ENCODE measurements at regions not wholly inside any gene's neighbourhood (a gene's known extent, or its start where the extent isn't known, plus 50 kb on each side); places are given as distances from the start of the nearest gene placed in this dataset.

DNA sequence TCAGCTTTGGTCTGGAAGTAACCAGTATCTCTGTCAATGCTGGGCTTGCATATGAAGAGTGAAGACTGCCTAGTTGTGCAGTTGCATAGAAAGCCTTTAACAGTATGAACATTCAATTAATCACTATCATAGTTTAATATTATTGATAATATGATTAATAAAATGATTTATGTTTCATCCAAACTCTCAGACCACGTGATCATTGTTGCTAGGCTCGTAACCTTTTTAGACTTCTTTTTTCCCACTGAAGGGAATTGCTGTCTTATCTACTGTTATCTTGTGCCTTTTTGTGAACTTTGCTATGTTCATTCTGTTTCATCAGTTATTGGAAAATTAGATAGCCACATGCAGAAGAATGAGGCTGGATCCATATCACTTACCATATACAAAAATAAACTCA lies 536.4 kb upstream of the NOVA1 start:
- FAIRE-seq (no peak), DNase-seq (ENCODE audit: low read depth, low spot score) (no peak)
- H3K9me1 ChIP-seq (ENCODE audit: control insufficient read depth, extremely low read depth, insufficient read depth, low read length) = no peaks in the 10 kb centered on the region
- no peak overlapping the region for H3K4me2 ChIP-seq (ENCODE audit: control insufficient read depth, extremely low read depth, insufficient read depth, low read depth, low read length)
- peaks cover 4% of the 10 kb centered on the region for H3K9me3 ChIP-seq (ENCODE audit: control insufficient read depth, low read depth, low read length)
- dilution Hi-C loops (cut with MboI; ENCODE audit: extremely low pct_ligation_motif_present, low sequenced_read_pairs) = no loop called here
- no peak overlapping the region for H2AFZ ChIP-seq (ENCODE audit: control insufficient read depth, low read length)
- no peak overlapping the region for H3K27ac ChIP-seq (ENCODE audit: control insufficient read depth, insufficient read depth, low read length)
- H4K20me1 ChIP-seq (ENCODE audit: control insufficient read depth, extremely low read depth, insufficient read depth, low read length) = no peaks in the 10 kb centered on the region
- TF ChIP-seq, protein P1, sequence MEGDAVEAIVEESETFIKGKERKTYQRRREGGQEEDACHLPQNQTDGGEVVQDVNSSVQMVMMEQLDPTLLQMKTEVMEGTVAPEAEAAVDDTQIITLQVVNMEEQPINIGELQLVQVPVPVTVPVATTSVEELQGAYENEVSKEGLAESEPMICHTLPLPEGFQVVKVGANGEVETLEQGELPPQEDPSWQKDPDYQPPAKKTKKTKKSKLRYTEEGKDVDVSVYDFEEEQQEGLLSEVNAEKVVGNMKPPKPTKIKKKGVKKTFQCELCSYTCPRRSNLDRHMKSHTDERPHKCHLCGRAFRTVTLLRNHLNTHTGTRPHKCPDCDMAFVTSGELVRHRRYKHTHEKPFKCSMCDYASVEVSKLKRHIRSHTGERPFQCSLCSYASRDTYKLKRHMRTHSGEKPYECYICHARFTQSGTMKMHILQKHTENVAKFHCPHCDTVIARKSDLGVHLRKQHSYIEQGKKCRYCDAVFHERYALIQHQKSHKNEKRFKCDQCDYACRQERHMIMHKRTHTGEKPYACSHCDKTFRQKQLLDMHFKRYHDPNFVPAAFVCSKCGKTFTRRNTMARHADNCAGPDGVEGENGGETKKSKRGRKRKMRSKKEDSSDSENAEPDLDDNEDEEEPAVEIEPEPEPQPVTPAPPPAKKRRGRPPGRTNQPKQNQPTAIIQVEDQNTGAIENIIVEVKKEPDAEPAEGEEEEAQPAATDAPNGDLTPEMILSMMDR (optimal IDR thresholded peaks at IDR 0.05 in 1 of 3, IDR thresholded peaks at IDR 0.05 in 1 of 3, conservative IDR thresholded peaks at IDR 0.05 in 1 of 3; ENCODE audit: extremely low read depth in 1 of 3, insufficient read depth in 2 of 3, low read length in 3 of 3) = no peak
- no peak for TF ChIP-seq EZH2 (IDR thresholded peaks at IDR 0.05; ENCODE audit: low read length)
- H3K36me3 ChIP-seq (ENCODE audit: control insufficient read depth in 2 of 2, extremely low read depth in 1 of 2, insufficient read depth in 2 of 2, low read length in 2 of 2) = no peaks in the 10 kb centered on the region
- H3K9ac ChIP-seq (ENCODE audit: control insufficient read depth, extremely low read depth, insufficient read depth, low read length) = no peak overlapping the region
- H3K4me1 ChIP-seq (ENCODE audit: control insufficient read depth, extremely low read depth, insufficient read depth, low read length) = no peaks in the 10 kb centered on the region
- no peaks in the 10 kb centered on the region for H3K27me3 ChIP-seq (ENCODE audit: control insufficient read depth, extremely low read depth, insufficient read depth, low read length)
- no peak overlapping the region for H3K4me3 ChIP-seq (ENCODE audit: control insufficient read depth in 2 of 3, extremely low read depth in 1 of 3, insufficient read depth in 2 of 3, low read depth in 1 of 3, low read length in 3 of 3)
- no peaks in the 10 kb centered on the region for H3K79me2 ChIP-seq (ENCODE audit: control insufficient read depth, insufficient read depth, low read length)

DNA sequence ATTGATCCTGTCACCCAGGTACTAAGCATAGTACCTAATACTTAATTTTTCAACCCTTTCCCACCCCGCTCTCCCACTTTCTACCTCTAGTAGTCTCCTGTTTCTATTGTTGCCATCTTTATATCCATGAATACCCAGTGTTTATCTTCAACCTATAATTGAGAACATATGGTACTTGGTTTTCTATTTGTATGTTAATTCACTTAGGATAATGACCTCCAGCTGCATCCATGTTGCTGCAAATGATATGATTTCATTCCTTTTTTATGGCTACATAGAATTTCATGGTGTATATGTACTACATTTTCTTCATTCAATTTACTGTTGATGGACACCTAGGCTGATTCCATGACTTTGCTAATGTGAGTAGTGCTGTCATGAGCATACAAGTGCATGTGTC lies 547.3 kb upstream of the NOVA1 start:
- no peak overlapping the region for H3K9ac ChIP-seq (ENCODE audit: control insufficient read depth, extremely low read depth, insufficient read depth, low read length)
- no peak for FAIRE-seq
- no peaks in the 10 kb centered on the region for H4K20me1 ChIP-seq (ENCODE audit: control insufficient read depth, extremely low read depth, insufficient read depth, low read length)
- DNase-seq (ENCODE audit: low read depth, low spot score) = no peak
- no peak overlapping the region for H3K4me3 ChIP-seq (ENCODE audit: control insufficient read depth in 2 of 3, extremely low read depth in 1 of 3, insufficient read depth in 2 of 3, low read depth in 1 of 3, low read length in 3 of 3)
- no peak overlapping the region for H2AFZ ChIP-seq (ENCODE audit: control insufficient read depth, low read length)
- TF ChIP-seq, protein P1 (optimal IDR thresholded peaks at IDR 0.05 in 1 of 3, IDR thresholded peaks at IDR 0.05 in 1 of 3, conservative IDR thresholded peaks at IDR 0.05 in 1 of 3; ENCODE audit: extremely low read depth in 1 of 3, insufficient read depth in 2 of 3, low read length in 3 of 3) = no peak
- no peak for TF ChIP-seq EZH2 (IDR thresholded peaks at IDR 0.05; ENCODE audit: low read length)
- H3K27me3 ChIP-seq (ENCODE audit: control insufficient read depth, extremely low read depth, insufficient read depth, low read length) = no peaks in the 10 kb centered on the region
- no peaks in the 10 kb centered on the region for H3K9me3 ChIP-seq (ENCODE audit: control insufficient read depth, low read depth, low read length)
- dilution Hi-C loops (cut with MboI; ENCODE audit: extremely low pct_ligation_motif_present, low sequenced_read_pairs) = no loop called here
- H3K4me2 ChIP-seq (ENCODE audit: control insufficient read depth, extremely low read depth, insufficient read depth, low read depth, low read length) = no peak overlapping the region
- no peaks in the 10 kb centered on the region for H3K9me1 ChIP-seq (ENCODE audit: control insufficient read depth, extremely low read depth, insufficient read depth, low read length)
- H3K27ac ChIP-seq (ENCODE audit: control insufficient read depth, insufficient read depth, low read length) = no peak overlapping the region
- no peaks in the 10 kb centered on the region for H3K4me1 ChIP-seq (ENCODE audit: control insufficient read depth, extremely low read depth, insufficient read depth, low read length)
- no peaks in the 10 kb centered on the region for H3K36me3 ChIP-seq (ENCODE audit: control insufficient read depth in 2 of 2, extremely low read depth in 1 of 2, insufficient read depth in 2 of 2, low read length in 2 of 2)
- no peaks in the 10 kb centered on the region for H3K79me2 ChIP-seq (ENCODE audit: control insufficient read depth, insufficient read depth, low read length)

Measured in keratinocyte (primary cell).